IMR-90 (cell line): ENCODE measurements at regions not wholly inside any gene's neighbourhood (a gene's known extent, or its start where the extent isn't known, plus 50 kb on each side); places are given as distances from the start of the nearest gene placed in this dataset.

ENCODE experiments used
- ATAC-seq: fragments of 200-7000 bp; cut with Tn5 transposase; 2 replicates; pipeline ENCODE4 v1.9.1; 2020; ENCODE audit warnings: low read depth, mild to moderate bottlenecking, moderate library complexity
- BruUV-seq: library from RNA; stranded (reverse); fragments of 400-500 nt; replicated peaks from 2 replicates; lab custom pipeline; 2021; lab: Mats Ljungman, UMichigan
- CTCF ChIA-PET: fragments of 300-600 bp; formaldehyde crosslinking; extraction: SDS; loops from one replicate; lab custom pipeline; 2021; ENCODE audit warnings: antibody characterized with exemption; lab: Yijun Ruan, JAX
- POLR2A ChIA-PET: fragments of 300-600 bp; sonication (Branson Sonifier 250); formaldehyde crosslinking; loops from one replicate; lab custom pipeline; 2022; ENCODE audit warnings: antibody characterized with exemption; ENCODE audit not compliant: unreplicated experiment; lab: Charles Lee
- DNase-seq: peaks from one replicate; pipeline ENCODE4 v3.0.0; 2013
- H2AFZ ChIP-seq: replicated peaks from 2 replicates; pipeline ENCODE3; 2013; ENCODE audit warnings: low read length, mild to moderate bottlenecking; ENCODE audit not compliant: poor library complexity
- H2AK5ac ChIP-seq: 2 replicates; pipeline ENCODE4 v1.6.1; 2013; ENCODE audit warnings: low read depth, low read length, inconsistent platforms
- H2AK9ac ChIP-seq: replicated peaks from 2 replicates; pipeline ENCODE3; 2013; ENCODE audit warnings: mild to moderate bottlenecking, low read depth, low read length, moderate library complexity; ENCODE audit not compliant: poor library complexity
- H2BK120ac ChIP-seq: 2 replicates; pipeline ENCODE4 v1.6.1; 2013; ENCODE audit warnings: low read depth, low read length, inconsistent platforms
- H2BK15ac ChIP-seq: 3 replicates; pipeline ENCODE4 v1.6.1; 2013; ENCODE audit warnings: low read depth, low read length, inconsistent platforms
- H2BK20ac ChIP-seq: 2 replicates; pipeline ENCODE4 v1.6.1; 2013; ENCODE audit warnings: low read depth, mild to moderate bottlenecking, inconsistent platforms, low read length, moderate library complexity
- H2BK5ac ChIP-seq: 2 replicates; pipeline ENCODE4 v1.6.1; 2013; ENCODE audit warnings: mild to moderate bottlenecking, low read depth, low read length, inconsistent platforms; ENCODE audit not compliant: poor library complexity, severe bottlenecking
- H3K14ac ChIP-seq: replicated peaks from 2 replicates; pipeline ENCODE4 v1.6.1; 2013; ENCODE audit warnings: low read depth, low read length, inconsistent platforms
- H3K18ac ChIP-seq: 2 replicates; pipeline ENCODE4 v1.6.1; 2013; ENCODE audit warnings: low read depth, low read length, control low read depth
- H3K23ac ChIP-seq: 2 replicates; pipeline ENCODE4 v1.6.1; 2013; ENCODE audit warnings: low read depth, low read length, inconsistent platforms
- H3K27ac ChIP-seq: 2 replicates; pipeline ENCODE4 v1.5.1; 2013; ENCODE audit warnings: mild to moderate bottlenecking, control low read depth, low read length; ENCODE audit not compliant: insufficient read depth
- H3K27me3 ChIP-seq: 2 replicates; pipeline ENCODE4 v1.6.1; 2013; ENCODE audit warnings: low read length; ENCODE audit not compliant: control insufficient read depth, insufficient read depth
- H3K36me3 ChIP-seq: 2 replicates; pipeline ENCODE4 v1.6.1; 2013; ENCODE audit warnings: low read length, mixed read lengths; ENCODE audit not compliant: control insufficient read depth, insufficient read depth
- H3K4ac ChIP-seq: 2 replicates; pipeline ENCODE4 v1.6.1; 2013; ENCODE audit warnings: low read depth, low read length, inconsistent platforms
- H3K4me1 ChIP-seq: 2 replicates; pipeline ENCODE4 v1.6.1; 2013; ENCODE audit warnings: low read length, mixed read lengths; ENCODE audit not compliant: control insufficient read depth, insufficient read depth
- H3K4me2 ChIP-seq: 2 replicates; pipeline ENCODE4 v1.6.1; 2013; ENCODE audit warnings: low read depth, mild to moderate bottlenecking, control low read depth, low read length, moderate library complexity
- H3K4me3 ChIP-seq: 2 replicates; pipeline ENCODE4 v1.5.1; 2013; ENCODE audit warnings: low read depth, mild to moderate bottlenecking, control low read depth, low read length, moderate library complexity; ENCODE audit not compliant: insufficient read depth
- H3K56ac ChIP-seq: 2 replicates; pipeline ENCODE4 v1.6.1; 2013; ENCODE audit warnings: low read length, inconsistent platforms; ENCODE audit not compliant: insufficient read depth; ENCODE audit errors: extremely low read depth
- H3K79me1 ChIP-seq, 2 experiments: 2 replicates each; pipeline ENCODE4 v1.6.1; 2013; ENCODE audit warnings: low read length in 2 of 2, inconsistent platforms in 1 of 2, low read depth in 1 of 2
- H3K9ac ChIP-seq: 2 replicates; pipeline ENCODE4 v1.6.1; 2013; ENCODE audit warnings: low read depth, low read length, control low read depth
- H3K9me1 ChIP-seq: 2 replicates; pipeline ENCODE4 v1.6.1; 2013; ENCODE audit warnings: low read length, inconsistent platforms; ENCODE audit not compliant: insufficient read depth
- H3K9me3 ChIP-seq: 2 replicates; pipeline ENCODE4 v1.6.1; 2013; ENCODE audit warnings: low read length; ENCODE audit not compliant: control insufficient read depth, insufficient read depth
- H4K20me1 ChIP-seq: 2 replicates; pipeline ENCODE4 v1.6.1; 2013; ENCODE audit warnings: low read length, inconsistent platforms; ENCODE audit not compliant: insufficient read depth
- H4K5ac ChIP-seq: 2 replicates; pipeline ENCODE4 v1.6.1; 2013; ENCODE audit warnings: mild to moderate bottlenecking, low read depth, low read length, control low read depth
- H4K8ac ChIP-seq, 2 experiments: 2 replicates each; pipeline ENCODE4 v1.6.1; 2013; ENCODE audit warnings: low read depth in 2 of 2, low read length in 2 of 2, control low read depth in 1 of 2, inconsistent platforms in 1 of 2
- H4K91ac ChIP-seq: 2 replicates; pipeline ENCODE4 v1.6.1; 2013; ENCODE audit warnings: low read depth, low read length, inconsistent platforms; ENCODE audit not compliant: insufficient read depth
- BHLHE40 ChIP-seq: fragments of 150-350 bp; IDR thresholded peaks from 2 replicates; pipeline ENCODE4 v1.6.1; 2016; ENCODE audit warnings: mild to moderate bottlenecking, low read depth, low read length
- CEBPB ChIP-seq: IDR thresholded peaks from 2 replicates; pipeline ENCODE4 v1.6.1; 2012; ENCODE audit warnings: low read depth, low read length, improper control_type of control experiment
- CHD1 ChIP-seq: IDR thresholded peaks from 2 replicates; pipeline ENCODE4 v1.6.1; 2012; ENCODE audit warnings: low read depth, low read length, improper control_type of control experiment
- FOS ChIP-seq: fragments of 150-350 bp; IDR thresholded peaks from 2 replicates; pipeline ENCODE4 v1.6.1; 2016; ENCODE audit warnings: low read depth, low read length
- MAFK ChIP-seq: IDR thresholded peaks from 2 replicates; pipeline ENCODE4 v1.6.1; 2012; ENCODE audit warnings: low read depth, low read length, improper control_type of control experiment
- MAZ ChIP-seq: IDR thresholded peaks from 2 replicates; pipeline ENCODE4 v1.6.1; 2012; ENCODE audit warnings: low read depth, mild to moderate bottlenecking, low read length, improper control_type of control experiment, moderate library complexity, borderline replicate concordance
- MXI1 ChIP-seq: IDR thresholded peaks from 2 replicates; pipeline ENCODE4 v1.6.1; 2012; ENCODE audit warnings: low read depth, mild to moderate bottlenecking, low read length, moderate library complexity, borderline replicate concordance
- NFE2L2 ChIP-seq: fragments of 150-350 bp; IDR thresholded peaks from 2 replicates; pipeline ENCODE4 v1.6.1; 2016; ENCODE audit warnings: low read depth, mild to moderate bottlenecking, low read length
- POLR2A ChIP-seq: IDR thresholded peaks from 2 replicates; pipeline ENCODE4 v1.6.1; 2012; ENCODE audit warnings: mild to moderate bottlenecking, low read depth, low read length
- RFX5 ChIP-seq: IDR thresholded peaks from 2 replicates; pipeline ENCODE4 v1.8.0; 2012; ENCODE audit warnings: low read depth, mild to moderate bottlenecking, low read length, moderate library complexity
- WGBS, 2 experiments: methylation state at CpG; one replicate each; pipeline versions ENCODE4 v1.1.5 to v1.1.7; 2013; ENCODE audit warnings: missing lambda C conversion rate in 2 of 2; ENCODE audit not compliant: insufficient read length in 1 of 2; ENCODE audit errors: extremely low coverage in 2 of 2; 5-methylcytosine and 5-hydroxymethylcytosine counted together
- dilution Hi-C: fragments of 300-500 bp; cut with HindIII; formaldehyde crosslinking; loops from one replicate; pipeline ENCODE4 v1.14.3; 2018; ENCODE audit warnings: low sequenced_read_pairs; ENCODE audit not compliant: unreplicated experiment
- in situ Hi-C: fragments of 300-500 bp; cut with MboI; formaldehyde crosslinking; loops from 3 replicates; pipeline ENCODE4 v1.14.3; 2019; ENCODE audit warnings: low sequenced_read_pairs, inconsistent platforms, mixed read lengths
- intact Hi-C: fragments of 100-400 bp; cut with micrococcal nuclease; formaldehyde crosslinking; loops from 2 replicates; pipeline ENCODE4 v1.10.0; 2022
- TF ChIP-seq, protein P1 (sequence below): fragments of 150-350 bp; IDR thresholded peaks from 2 replicates; pipeline ENCODE4 v1.6.1; 2016; ENCODE audit warnings: low read depth, mild to moderate bottlenecking, low read length, moderate library complexity, borderline replicate concordance
- TF ChIP-seq, protein P2 (sequence below): fragments of 150-350 bp; IDR thresholded peaks from 2 replicates; pipeline ENCODE4 v1.6.1; 2017; ENCODE audit warnings: mild to moderate bottlenecking, antibody characterized with exemption, low read length, low read depth
- TF ChIP-seq, protein P3 (sequence below): conservative IDR thresholded peaks from 2 replicates; pipeline ENCODE4 v1.5.1; 2012; ENCODE audit warnings: mild to moderate bottlenecking, low read depth, low read length, improper control_type of control experiment

DNA sequence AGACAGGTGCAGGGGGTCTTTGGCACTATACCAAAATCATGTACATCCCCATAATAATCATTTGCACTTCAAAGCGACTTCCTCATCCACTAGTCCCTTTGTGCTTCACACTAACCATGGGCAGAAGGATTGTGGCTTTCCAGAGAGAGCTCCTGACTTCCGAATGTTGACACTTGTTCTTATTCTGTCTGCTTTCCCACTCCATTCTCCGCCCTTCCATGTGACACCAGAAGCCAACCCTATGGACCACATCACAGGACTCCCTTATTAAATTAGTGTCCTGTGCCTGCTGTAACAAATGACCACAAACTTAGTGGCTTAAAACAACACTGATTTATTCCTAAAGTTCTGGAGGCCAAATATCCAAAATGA is 91.6 kb downstream of the CMC2 start:
- H3K27me3 ChIP-seq, result 0 out of 2 replicates have a peak, but pooled peaks cover 2% of the 10 kb centered on the region
- no peaks in the 10 kb centered on the region for H3K9me1 ChIP-seq
- no peak overlapping the region for H2AK5ac ChIP-seq
- H3K9ac ChIP-seq, result no peak overlapping the region
- H3K4ac ChIP-seq, result no peak overlapping the region
- 100% methylated on average over 1 of the region's 3 CpGs; no CpG with 5 or more reads in 1 of the 2 experiments for WGBS, 2 experiments
- peaks cover 4% of the 10 kb centered on the region for H3K9me3 ChIP-seq
- in situ Hi-C loops (no loop called here), intact Hi-C loops (no loop called here), dilution Hi-C loops (no loop called here)
- ATAC-seq (no peak), DNase-seq (no peak)
- no peak overlapping the region for H2BK20ac ChIP-seq
- H3K23ac ChIP-seq, result no peak overlapping the region
- H4K8ac ChIP-seq, result no peak overlapping the region
- H3K79me1 ChIP-seq, result no peaks in the 10 kb centered on the region
- H2BK15ac ChIP-seq, result no peak overlapping the region
- H4K5ac ChIP-seq, result no peak overlapping the region
- H3K27ac ChIP-seq, result no peak overlapping the region
- H3K4me2 ChIP-seq, result no peak overlapping the region
- H2AK9ac ChIP-seq, result no peak overlapping the region
- no peak overlapping the region for H3K14ac ChIP-seq
- ChIA-PET CTCF (no interaction called here), POLR2A (no interaction called here)
- H3K18ac ChIP-seq, result no peak overlapping the region
- no peaks in the 10 kb centered on the region for H3K4me1 ChIP-seq
- H2AFZ ChIP-seq, result no peak overlapping the region
- H2BK120ac ChIP-seq, result no peak overlapping the region
- no peak overlapping the region for H4K91ac ChIP-seq
- H3K36me3 ChIP-seq, result no peaks in the 10 kb centered on the region
- H3K56ac ChIP-seq, result no peak overlapping the region
- H4K20me1 ChIP-seq, result no peaks in the 10 kb centered on the region
- no peak overlapping the region for H3K4me3 ChIP-seq
- no TSS peak for BruUV-seq
- TF ChIP-seq CHD1, result no peak
- TF ChIP-seq, protein P1, sequence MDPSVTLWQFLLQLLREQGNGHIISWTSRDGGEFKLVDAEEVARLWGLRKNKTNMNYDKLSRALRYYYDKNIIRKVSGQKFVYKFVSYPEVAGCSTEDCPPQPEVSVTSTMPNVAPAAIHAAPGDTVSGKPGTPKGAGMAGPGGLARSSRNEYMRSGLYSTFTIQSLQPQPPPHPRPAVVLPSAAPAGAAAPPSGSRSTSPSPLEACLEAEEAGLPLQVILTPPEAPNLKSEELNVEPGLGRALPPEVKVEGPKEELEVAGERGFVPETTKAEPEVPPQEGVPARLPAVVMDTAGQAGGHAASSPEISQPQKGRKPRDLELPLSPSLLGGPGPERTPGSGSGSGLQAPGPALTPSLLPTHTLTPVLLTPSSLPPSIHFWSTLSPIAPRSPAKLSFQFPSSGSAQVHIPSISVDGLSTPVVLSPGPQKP, result no peak
- no peak for TF ChIP-seq POLR2A
- no peak for TF ChIP-seq MAFK
- TF ChIP-seq NFE2L2, result no peak
- TF ChIP-seq MXI1, result no peak
- TF ChIP-seq BHLHE40, result no peak
- no peak for TF ChIP-seq MAZ
- TF ChIP-seq, protein P2, sequence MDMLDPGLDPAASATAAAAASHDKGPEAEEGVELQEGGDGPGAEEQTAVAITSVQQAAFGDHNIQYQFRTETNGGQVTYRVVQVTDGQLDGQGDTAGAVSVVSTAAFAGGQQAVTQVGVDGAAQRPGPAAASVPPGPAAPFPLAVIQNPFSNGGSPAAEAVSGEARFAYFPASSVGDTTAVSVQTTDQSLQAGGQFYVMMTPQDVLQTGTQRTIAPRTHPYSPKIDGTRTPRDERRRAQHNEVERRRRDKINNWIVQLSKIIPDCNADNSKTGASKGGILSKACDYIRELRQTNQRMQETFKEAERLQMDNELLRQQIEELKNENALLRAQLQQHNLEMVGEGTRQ, result no peak
- TF ChIP-seq RFX5, result no peak
- TF ChIP-seq FOS, result no peak
- TF ChIP-seq, protein P3, sequence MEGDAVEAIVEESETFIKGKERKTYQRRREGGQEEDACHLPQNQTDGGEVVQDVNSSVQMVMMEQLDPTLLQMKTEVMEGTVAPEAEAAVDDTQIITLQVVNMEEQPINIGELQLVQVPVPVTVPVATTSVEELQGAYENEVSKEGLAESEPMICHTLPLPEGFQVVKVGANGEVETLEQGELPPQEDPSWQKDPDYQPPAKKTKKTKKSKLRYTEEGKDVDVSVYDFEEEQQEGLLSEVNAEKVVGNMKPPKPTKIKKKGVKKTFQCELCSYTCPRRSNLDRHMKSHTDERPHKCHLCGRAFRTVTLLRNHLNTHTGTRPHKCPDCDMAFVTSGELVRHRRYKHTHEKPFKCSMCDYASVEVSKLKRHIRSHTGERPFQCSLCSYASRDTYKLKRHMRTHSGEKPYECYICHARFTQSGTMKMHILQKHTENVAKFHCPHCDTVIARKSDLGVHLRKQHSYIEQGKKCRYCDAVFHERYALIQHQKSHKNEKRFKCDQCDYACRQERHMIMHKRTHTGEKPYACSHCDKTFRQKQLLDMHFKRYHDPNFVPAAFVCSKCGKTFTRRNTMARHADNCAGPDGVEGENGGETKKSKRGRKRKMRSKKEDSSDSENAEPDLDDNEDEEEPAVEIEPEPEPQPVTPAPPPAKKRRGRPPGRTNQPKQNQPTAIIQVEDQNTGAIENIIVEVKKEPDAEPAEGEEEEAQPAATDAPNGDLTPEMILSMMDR, result no peak
- TF ChIP-seq CEBPB, result no peak
- no peak overlapping the region for H2BK5ac ChIP-seq
